ENCODE measurements at regions not wholly inside any gene's neighbourhood (a gene's known extent, or its start where the extent isn't known, plus 50 kb on each side); places are given as distances from the start of the nearest gene placed in this dataset.
"Not testable (repeated sequence)": the region's sequence is repeated elsewhere in the genome, so short reads cannot be mapped to it uniquely, and the experiment has no call there.

DNA sequence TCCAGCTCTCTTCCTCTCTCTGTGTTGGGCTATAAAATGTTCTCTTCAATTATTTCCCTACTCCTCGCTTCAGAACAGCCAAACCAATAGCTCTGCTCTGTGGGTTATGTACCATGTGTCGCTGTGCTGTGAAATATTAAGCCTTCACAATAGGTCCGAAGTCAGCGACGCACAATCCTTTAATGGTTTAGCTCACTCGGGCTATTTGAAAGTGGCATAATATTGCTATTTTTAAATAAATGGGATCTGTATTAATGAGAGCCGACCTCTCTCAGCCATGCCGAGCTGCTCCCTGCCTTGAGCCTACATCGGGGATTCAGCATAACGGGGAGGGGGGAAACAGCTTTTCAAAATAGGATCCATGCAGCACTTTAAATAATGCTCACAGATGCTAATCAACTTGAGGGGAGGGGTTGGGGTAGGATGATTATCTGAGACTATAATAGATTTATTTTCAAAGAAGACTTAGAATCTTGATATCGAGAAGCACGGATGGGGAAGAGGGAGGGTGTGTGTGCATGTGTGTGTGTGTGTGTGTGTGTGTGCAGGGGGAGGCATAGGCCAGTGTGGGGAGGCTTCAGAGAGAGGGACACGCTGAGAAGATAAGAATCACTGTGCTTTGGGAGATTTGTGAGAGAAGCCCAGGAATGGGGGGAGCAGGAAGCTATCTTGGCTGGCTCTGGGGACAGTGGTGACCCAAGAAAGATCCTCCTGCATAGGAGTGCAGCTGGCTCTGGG lies 271.5 kb downstream of the NXPE2 start:
- DNase-seq = no peak

DNA sequence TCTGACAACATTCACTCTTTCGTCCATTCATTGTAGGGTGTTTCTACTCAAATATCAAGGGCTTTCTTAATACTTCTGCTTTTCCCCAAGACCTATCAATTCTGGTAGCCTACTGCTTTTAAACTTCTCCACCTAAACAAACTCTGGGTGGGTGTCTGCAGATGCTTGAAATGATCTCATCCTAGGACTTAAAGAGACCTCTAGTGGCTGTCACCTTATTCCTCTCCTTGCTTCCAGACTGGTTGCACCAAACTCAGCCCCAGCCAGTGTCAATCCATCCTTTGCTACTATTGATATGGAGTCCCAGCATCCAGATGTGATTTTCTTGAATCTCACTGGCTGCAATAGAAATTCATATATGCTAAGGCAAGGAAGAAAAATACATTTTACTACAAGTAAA lies 274.7 kb downstream of the NXPE2 start:
- no peak for DNase-seq

DNA sequence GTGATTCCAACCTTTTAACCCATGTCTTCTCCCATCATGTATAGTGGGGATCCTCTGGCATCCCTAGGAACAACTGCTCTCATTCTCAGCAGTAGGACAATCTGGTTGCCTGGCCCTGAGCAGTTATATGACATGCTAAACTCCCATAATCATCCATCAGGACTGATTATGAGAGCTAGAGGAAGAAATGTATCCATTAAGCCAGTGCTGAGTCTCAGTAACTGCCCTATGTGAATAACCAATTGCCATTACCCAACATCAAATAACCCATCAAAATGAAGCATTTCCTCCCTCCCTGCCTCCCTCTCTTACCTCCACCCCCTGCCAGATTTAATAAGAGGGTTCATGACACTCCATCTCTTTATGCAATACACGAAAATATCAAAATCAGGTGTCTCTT lies 277.6 kb downstream of the NXPE2 start:
- no peak for DNase-seq

DNA sequence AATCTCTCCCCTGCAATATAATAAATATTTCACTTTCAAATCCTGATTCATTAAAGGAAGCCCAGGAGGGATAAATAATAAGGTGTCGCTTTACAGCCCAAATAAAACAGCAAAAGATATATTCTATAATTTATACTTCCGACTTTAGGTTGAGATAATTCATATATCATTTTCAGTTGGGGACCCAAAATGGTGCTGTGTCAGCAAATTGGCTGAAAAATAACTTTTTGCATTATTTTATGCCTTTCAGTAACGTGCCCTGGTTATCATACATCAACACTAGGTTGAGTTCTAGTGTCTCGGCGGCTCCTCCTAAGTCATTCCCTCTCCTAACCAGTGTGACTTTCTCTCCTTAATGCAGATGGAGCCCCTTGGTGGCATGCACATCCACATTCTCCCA lies 278.2 kb downstream of the NXPE2 start:
- no peak for DNase-seq

DNA sequence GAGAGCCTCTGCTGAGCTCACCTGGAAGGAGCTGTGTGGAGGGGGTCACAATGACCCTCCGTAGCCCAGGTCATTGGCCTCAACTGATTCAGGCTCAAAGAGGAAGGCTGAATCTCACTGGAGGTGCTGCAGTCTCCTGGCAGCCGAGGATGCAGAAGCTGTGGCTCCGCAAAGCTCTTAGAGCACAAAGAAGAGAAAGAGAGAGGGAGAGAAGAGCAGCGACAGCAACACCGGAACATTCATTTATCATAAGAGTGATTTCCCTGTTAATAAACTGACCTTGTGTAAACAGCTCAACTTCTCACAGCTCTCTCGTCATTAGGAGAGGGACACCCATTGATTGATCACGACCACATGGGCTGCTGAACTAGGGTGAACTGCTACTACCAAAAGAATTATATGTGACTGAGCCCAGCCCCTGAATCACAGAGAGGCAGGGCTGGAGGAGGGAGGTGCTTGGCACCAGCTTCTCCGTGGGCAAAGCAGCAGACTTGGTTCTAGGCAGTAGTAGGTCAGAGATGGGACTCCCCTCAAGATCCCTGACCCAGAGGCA lies 281.7 kb downstream of the NXPE2 start:
- DNase-seq = no peak

DNA sequence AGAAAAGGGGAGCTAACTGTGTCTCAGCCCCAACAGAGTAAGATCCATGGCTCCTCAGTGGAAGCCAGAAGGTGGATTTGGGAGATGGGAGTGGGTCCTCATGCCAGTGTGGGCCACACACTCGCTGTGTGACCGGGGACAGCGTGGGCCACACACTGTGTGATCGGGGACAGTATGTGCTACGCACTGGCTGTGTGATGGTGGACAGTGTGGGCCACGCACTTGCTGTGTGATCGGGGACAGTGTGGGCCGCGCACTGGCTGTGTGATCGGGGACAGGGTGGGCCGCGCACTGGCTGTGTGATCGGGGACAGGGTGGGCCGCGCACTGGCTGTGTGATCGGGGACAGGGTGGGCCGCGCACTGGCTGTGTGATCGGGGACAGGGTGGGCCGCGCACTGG lies 282.5 kb downstream of the NXPE2 start:
- DNase-seq = not testable (repeated sequence)

DNA sequence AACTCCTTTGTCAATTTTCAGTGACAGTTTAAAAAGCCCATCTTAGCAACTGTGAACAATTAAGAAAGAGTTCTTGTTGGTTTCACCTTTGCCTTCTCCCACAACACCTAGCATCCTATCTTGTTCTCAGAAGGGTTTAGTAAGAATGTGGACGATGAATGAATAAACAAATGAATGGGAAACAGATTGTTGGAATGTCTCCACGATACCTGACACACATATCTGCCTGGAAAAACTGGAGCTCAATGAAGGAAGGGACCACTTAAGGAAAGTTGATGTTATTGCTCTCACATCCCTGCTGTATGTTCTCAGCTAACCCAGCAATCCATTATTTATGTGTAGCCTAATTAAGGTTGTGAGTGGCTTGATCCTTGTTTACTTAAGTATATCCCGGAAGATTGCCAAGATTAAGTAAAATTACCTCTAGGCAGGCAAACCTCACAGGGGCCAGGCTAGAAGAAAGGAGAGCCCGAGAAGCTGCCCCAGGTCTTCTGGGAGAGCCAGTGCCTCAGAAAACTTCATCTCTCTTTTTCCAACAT lies 286.4 kb downstream of the NXPE2 start:
- DNase-seq = no peak

DNA sequence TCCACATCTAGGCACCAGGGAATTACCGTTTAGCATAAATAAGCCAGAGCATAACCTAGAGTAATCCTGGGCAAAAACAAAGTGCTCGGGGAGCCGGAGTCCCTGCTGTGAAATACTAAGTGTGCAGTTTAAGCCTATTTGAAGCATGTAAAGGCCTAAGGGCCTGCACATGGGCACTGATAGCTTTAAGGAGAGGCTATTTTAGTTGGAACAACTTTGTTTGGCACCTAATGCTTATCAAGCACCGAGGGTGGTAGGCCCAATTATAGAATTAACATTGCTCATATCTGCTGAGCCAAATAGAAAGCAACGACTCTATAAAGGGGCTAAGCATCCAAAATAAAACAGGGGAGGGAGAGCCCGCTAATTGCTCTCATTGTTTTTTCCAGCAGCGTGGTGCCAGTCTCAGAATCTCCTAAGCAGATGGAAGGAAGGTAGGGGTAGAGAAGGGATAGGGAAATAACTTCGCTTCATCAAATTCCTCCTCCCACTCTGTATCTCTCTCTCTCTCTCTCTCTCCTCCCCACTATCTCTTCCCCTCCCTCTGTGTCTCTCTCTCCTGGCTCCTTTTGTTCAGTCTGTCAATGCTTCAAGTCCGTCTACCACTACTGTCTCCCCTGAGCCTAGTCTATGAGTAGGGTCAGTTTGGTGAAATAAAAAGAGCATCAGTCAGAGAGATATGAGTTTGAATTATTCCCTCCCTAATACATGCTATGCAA lies 292.8 kb downstream of the NXPE2 start:
- DNase-seq = no peak

DNA sequence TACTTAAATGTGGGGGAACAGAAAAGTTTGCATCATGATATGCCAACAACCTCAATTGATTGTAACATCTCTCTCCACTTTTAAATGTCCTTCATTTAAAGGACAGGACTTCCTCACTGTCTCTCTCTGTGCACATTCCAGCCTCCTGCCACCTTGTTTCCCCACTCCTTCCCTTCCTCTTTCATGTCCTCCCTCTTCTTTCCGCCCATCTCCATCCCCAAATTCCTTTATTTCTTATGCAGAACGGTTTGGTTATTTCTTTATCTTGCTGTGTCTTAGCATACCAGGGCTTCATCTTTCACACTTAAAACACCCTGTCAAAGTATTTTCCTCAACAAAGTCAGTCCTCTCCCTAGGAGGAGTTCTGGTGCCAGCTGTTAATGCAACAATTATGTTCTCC lies 293.8 kb downstream of the NXPE2 start:
- DNase-seq = no peak

DNA sequence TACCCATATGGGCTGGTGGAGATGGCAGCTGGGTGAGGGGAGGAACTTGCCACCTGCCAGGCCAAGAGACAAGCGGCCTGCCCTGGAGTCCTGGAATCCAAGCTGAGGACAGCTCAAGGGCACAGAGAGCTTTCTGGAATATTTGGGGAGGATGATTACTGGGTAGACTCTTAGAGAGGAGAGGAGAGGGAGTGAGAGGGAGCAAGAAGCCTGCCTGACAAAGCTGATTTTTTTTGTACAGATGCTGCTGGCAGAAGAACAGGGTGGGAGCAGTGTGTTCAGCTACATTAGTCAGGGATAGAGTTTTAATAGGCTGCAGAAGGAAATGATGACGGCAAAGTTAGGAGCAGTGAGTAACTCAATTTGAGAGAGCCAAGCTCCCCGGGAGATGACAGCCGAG lies 299.3 kb downstream of the NXPE2 start:
- peak; percentile 26 for DNase-seq

DNA sequence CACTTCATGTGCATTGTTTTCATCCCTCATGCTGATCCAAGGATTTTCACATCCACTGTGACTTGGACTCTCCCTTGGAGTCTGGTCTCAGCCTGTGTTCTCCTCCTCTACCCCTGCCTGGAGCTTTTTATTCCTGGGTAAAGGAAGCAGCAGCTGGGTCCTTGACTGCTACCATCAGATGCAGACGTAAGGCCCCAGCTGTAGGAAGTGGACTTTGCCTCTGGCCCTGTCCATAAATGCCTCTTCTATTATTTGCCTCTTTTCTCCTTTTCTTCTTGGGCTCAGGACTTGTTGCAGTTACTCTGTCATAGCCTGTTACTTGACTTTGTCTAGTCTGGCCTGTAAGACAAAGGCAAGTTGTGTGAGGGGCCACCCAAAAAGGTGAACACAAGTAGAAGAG lies 303.8 kb downstream of the NXPE2 start:
- no peak for DNase-seq

DNA sequence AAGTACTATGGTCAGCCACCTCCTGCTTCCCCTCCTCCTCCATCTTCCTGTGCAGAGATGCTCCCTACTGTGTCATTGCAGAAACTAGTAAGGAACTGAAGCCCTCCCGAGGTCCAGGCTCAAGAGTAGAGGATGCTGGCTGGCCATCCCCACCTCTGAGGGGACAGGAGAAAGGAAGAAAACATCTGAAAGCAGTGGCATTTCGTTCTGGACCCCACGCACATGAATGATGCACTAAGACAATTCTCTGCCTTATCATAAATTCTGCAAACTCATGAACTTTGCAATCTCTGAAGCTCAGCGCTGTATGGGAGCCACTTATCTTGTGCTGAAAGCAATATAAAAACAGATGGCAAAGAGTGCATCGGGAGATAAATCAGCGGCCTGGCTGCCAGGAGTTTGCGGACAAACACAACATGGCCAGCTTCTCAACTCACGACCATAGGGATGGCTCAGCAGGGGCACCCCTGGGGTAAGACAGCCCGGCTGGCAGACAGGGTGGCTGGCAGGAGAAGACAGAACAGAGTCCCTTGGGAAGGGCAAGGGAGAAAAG lies 306.4 kb downstream of the NXPE2 start:
- peak; percentile 28 for DNase-seq

DNA sequence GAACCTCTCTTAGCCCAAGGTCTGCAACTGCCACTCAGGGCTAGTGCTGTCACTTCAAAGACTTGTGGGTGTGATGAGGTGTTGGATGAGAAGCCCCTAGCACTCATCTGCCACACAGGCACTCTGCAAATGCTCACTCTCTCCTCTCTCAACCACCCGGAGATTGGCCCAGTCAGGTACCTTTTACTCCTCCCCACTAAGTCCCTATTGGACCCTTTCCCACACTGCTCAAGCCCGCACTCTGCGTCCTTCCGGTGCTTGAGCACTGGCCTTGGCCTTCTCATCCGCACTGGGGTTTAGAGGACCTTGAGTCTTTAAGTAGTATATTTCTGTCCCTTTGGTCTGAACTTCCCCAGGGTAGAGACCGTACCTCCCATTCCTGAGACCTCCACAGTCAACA lies 308.0 kb downstream of the NXPE2 start:
- no peak for DNase-seq

DNA sequence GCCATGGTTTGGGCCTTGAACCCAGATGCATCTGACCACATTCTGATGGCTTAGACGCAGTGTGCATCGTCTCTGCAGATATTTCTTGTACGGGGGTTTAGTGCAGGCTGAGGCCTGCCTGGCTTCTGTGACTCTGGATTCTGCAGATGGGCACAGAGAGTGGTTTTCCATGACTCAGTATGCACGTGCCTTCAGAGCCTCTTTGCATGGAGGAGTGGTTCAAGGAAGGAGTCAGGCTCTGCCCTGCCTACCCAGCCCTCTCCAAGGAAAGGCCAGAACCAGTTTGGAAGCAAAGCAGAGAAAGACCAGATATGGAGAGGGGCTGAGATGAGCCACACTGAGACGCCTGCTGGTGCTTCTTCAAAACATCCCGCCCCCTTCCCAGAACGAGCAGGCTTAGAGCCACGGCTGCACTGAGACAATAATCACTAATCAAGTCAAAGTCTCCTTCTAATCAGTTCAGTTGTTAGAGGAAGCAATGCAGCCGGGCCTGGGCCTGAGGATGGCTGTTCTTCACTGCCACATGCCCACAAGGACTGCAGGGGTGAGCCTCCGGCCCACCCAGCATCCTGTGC lies 308.9 kb downstream of the NXPE2 start:
- no peak for DNase-seq

DNA sequence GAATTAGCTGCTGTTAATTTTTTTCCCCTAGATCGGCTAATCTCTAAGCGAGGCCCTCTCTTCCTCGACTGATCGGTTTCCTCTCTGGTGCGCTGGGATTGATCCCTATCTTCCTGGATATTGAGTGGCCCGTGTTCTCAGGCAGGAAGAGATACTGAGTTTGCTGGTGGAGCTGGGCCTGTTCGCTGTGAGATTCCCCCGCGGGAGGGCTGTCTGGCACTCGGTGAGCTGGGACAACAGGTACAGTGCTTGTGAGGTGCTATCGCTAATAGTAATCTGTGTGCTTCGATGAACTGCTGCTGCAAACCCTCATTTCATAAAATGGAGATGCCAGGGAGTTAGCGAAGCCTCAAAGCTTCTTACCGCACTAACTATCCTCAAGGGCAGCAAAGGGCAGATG lies 310.3 kb downstream of the NXPE2 start:
- no peak for DNase-seq

DNA sequence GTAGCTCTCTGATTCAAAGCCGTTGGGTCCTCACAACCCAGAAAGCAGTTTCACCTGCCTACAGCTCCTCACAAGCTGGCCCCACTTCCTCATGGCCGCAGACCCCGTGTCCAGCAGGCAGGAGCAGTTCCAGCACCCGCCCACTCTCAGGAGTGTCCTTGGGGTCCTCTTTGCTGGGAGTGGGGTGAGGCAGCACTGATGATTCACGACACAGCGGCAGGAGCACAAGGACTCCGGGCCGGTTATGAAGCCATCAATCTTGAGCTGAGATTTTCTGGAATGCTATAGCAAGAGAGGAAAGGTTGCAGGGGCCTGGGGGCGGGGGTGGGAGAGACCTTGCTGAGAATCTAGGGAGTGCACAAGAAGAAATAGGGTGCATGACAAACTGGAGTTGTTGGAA lies 311.2 kb downstream of the NXPE2 start:
- DNase-seq = no peak

DNA sequence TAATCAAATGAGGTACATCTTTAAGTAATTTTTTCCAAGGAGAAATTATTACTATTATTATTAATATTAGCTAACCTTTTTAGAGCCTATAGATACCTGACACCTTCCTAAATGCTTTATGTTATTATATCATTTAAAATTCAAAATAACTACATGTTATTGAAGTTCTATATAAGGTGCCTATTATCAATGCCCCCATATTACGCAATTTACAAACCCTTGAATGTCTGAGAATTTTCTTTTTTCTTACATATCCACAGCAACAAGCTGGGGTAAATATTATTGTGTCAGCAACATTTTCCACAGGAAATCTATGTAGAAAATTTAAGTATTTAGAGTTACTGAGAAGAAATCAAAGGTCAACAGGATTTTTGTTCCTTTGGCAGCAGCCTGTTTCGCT lies 327.3 kb downstream of the NXPE2 start:
- DNase-seq = no peak

DNA sequence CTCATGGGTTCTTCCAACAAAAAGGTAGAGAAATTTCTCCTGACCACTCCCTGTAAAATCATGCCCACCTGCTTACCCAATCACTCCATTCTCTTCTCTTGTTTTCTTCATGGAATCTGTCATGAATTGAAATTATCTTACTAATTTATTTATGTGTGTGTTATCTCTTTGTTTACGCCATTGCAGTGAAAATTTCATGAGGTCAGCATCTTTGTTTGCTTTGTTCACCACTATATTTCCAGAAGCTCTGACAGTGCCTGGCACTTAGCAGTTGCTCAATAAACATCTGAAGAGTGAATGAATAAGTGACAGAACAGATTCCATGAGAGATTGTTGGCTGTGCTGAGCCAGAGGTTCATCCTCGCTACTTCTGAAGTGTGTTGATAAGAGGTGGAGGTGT lies 329.5 kb downstream of the NXPE2 start:
- no peak for DNase-seq

DNA sequence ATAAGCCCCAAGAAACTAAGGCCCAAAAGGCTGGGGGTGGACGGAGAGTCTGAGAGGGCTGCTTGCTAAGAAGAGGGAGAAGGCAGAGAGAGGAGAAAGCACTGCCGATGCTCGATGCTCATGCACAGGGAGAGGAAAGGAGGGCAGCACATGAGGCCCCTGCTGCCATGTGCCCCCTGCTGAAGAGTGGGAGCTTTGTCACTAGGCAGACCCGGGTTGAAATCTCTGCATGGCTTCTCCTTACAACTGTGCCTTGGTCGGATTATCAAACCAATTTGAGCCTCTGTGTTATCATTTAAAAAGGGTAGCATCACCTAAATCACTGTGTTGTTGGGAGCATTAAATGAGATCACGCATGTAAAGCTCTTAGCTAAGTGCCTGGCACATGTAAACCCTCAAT lies 330.5 kb downstream of the NXPE2 start:
- DNase-seq = no peak

DNA sequence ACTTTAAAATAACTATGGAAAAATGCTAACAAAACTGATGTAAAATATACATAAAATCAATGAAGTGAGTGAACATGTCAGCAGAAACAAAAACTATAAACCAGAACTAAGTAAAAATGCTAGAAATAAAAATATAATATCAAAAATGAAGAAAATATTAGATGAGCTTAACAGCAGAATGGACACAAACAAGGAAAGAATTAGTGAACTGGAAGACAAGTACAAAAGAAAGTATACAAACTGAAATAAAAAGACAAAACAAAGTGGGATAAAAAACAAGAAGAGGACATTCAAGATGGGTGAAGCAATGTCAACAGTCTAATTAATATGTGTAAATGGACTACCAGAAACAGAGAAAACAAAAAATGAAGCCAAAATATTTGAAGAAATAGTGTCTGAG lies 339.2 kb downstream of the NXPE2 start:
- no peak for DNase-seq

DNA sequence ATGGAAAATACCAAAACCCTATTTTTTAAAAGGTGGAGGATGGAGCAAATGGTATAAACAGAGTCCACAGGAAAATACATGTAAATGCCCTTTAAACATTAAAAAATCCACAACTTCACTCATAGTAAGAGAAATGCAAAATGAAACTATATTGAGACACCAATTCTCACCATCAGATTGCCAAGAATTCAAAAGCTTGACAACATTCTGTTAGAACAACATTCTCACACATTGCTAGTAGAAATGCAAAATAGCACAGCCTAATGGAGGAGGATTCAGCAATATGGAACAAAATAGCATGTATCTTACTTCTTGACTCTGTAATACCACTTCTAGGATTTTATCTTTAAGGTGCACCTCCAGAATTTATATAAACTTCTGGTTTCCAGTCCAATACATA lies 351.8 kb downstream of the NXPE2 start:
- no peak for DNase-seq

DNA sequence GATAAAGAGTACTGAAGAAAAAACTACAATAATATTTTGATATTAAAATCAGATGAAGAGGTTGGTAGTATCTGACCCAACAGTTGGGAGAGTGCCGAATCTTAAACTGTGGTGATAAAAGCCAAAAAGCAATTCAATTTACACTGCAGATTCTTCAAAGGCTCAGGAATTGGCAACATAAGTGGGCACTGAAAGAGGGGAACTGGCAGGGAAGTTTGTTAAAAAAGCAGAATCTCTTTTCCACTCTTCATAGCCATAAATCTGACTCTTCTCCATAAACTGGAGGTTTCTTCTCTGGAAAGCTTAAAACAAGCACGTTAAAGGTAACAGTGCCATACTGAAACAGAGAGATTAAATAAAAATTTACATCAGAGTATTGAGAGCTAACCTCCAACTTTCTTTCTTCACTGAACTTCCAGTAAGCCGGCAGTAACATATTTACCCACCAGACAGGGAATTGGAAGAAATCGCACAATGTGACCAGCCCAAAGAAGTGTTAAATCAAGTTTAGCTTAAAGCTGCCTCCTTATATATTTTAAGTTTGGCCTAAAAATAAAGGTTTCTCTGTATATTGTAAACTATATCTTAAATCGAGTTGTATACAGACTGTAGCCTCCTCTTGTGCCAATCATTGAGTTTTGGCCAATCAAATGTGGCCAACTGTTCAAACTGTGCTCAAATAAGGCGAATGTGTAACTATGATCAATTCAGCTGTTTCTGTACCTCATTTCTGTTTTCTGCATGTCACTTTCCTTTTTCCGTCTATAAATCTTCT lies 358.3 kb downstream of the NXPE2 start:
- peak; percentile 21 for DNase-seq

DNA sequence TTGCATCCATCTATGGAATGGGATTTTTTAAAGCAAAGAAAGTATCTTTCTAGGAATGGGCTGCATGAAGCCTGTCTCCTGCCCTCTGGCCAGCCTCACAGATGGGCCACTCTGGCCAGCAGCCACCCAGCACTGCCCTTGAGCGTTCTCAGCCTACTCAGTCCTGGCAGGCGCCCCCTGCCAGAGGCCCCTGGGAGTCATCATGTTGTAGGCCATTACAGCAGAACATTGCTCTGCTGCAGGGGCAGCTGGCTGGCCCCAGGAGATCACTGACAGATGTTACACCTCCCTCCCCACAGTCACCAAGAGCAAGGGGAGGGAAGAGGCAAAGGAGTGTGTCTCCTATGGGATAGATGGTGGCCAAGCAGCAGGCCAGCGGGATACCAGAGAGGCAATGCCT lies 363.7 kb downstream of the NXPE2 start:
- DNase-seq = peak; percentile 54
